ENCODE measurements at regions not wholly inside any gene's neighbourhood (a gene's known extent, or its start where the extent isn't known, plus 50 kb on each side); places are given as distances from the start of the nearest gene placed in this dataset.

- TF ChIP-seq POLR2AphosphoS5 (IDR thresholded peaks at IDR 0.05; ENCODE audit: low read depth, low read length) (no peak), TAF1 (IDR thresholded peaks at IDR 0.05; ENCODE audit: borderline replicate concordance, insufficient read depth, low read length) (no peak), REST (IDR thresholded peaks at IDR 0.05; ENCODE audit: insufficient read depth in 1 of 2, low read depth in 2 of 2, low read length in 2 of 2) (no peak), SIN3A (IDR thresholded peaks at IDR 0.05; ENCODE audit: borderline replicate concordance, insufficient read depth, low read length) (no peak)
These were observed 94.0 kb upstream of the DKK2 start for GRCh38 chr4:107130157-107130556.

Data from PFSK-1 (cell line).